HG03342 (cell line): ENCODE measurements at regions not wholly inside any gene's neighbourhood (a gene's known extent, or its start where the extent isn't known, plus 50 kb on each side); places are given as distances from the start of the nearest gene placed in this dataset.
"Not testable (repeated sequence)": the region's sequence is repeated elsewhere in the genome, so short reads cannot be mapped to it uniquely, and the experiment has no call there.

ENCODE experiments used
- ATAC-seq: cut with Tn5 transposase; IDR thresholded peaks from one replicate; pipeline ENCODE4 v1.9.1; 2021; ENCODE audit warnings: mild to moderate bottlenecking, moderate library complexity; ENCODE audit not compliant: unreplicated experiment

DNA sequence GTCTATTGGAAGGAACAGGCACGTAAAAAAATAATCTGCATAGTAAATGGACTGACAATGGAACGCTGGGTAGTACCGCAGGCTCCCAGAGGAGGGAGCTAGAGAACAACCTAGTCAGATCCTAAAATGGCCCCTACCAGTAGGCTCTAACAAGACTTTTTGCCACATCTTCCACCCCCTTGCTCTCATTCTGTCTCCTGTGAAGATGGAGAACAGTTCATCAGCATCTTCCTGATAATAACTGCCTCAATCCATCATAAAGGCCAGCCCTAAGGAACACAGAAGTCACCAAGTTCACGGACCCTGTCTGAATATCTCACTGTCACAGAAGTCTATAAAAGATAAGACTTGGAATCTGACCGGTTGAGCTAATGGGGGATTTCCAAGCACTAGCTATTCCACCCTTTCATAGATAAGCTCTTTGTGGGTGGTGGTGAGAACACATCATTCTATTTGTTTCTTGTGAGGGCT lies 133.4 kb downstream of the SLC1A3 start:
- ATAC-seq: peak; percentile 66

- no peak for ATAC-seq
These were observed 134.0 kb downstream of the SLC1A3 start for GRCh38 chr5:36740259-36740898.

DNA sequence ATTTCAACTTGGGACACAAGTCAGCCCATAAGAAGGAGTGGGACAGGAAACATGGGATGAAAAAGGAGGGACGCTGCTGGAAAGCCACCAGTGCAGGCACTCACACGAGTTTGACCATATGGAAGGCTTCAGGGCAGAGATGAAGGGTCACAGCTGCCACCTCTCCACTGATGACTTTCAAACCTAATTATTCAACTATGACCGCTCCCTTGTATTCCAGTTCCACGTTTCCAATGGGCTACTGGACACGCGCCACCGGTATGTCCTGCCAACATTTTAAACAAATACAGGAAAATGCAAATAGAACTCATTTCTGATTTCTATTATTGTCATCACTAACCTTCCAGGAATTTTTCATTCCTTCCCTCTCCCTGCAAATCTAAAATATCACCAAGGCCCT lies 134.7 kb downstream of the SLC1A3 start:
- no peak for ATAC-seq

DNA sequence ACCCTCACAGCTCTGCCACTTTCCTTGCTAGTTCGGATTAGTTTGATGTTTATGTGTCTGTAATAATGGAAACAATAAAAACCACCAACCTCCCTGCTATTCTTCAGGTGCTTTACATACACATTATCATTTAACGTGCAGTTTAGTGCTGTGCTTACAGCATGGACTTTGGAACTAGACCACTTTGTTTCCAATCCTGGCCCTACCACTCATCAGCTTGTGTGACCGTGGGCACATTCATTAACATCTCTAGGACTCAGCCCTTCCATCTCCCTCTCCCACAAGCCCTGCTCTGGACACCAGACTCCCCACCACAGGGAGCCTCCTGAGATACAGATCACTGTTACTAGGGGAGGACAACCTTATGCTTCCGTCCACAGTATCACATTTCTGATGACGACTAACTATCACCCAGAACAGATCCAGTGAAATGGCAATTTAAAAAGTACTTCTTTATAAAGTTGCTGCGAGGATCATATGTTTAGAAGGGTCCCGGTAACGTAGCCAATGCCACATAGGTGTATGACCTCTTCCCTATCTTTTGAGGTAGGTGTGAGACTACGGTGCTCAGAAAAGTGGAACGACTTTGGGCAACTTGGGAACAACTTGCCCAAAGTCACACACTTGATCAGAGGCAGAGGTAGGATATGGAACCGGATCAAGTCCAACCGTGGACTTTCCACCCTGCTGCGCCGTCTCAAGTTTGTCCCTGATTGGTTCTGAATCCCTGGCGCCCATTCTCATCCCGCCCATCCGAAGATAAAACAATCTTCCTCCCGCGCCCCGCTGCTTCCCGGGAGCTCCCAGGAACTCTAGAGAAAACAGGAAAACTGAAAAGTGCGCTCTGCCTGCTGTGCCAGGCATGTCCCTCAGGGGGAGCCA lies 132.4 kb upstream of the NIPBL start:
- peak; percentile 8 for ATAC-seq

DNA sequence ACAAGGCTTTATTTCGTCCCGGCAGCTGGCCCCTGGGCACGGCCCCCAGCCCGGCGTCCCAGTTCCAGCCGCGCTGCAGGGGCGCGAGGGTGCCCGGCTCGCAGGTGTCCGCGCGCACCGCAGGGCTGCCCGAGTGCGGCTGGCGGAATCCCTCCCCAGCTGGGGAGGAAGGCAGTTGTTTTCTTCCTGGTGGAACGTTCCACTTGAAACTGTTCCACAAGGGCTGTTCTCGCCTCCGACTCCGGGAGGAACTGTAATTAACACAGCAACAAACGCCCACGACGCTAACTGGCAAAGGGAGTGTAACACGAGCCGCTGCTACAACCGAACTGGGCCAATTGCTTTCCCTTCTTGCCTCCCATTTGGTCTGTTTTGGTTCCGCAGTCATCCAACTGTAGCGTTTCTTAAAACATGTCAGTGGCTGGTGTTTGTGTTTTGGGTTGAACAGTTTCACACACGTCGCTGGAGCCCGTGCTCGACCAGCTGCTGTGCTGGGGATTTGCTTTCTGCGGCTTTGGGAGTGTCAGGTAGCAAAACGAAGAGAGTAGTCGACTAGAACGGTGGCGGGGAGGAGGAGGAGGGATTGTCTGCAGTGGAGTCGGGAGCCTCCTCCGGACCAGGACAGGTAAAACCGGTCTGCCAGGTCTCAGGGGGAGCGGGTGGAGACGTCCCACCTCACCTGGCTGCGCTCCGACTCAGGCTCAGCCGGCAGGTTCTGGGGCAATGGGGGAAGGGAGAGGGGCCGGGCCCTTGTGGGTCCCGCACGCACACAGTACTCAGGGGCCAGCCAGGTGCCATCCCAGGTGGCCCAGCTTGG lies 131.6 kb upstream of the NIPBL start:
- ATAC-seq: peak; percentile 67

DNA sequence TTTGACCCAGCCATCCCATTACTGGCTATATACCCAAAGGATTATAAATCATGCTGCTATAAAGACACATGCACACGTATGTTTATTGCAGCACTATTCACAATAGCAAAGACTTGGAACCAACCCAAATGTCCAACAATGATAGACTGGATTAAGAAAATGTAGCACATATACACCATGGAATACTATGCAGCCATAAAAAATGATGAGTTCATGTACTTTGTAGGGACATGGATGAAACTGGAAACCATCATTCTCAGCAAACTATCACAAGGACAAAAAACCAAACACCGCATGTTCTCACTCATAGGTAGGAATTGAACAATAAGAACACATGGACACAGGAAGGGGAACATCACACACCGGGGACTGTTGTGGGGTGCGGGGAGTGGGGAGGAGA lies 128.8 kb upstream of the NIPBL start:
- ATAC-seq: not testable (repeated sequence)

GRCh38 chr5:36751886-36752285 lies 124.7 kb upstream of the NIPBL start:
- ATAC-seq: no peak

DNA sequence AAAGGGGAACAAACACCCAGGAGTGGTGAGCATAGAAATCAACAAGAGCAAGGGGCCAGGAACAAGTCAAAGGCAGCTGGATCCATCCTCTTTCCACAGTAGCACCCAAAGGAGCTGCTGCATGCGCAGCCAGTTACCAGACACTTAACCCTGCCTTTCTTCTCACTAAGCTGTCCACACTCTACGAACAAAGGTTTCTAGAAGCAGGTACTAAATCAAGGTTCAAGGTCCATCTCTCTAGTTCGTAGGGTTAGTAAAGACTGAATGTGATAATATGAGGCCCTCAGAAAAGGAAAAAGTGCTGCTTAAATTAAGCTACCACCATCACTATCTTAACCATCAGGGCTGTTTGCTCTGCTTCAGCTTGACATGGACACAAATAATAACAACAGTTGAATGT lies 121.2 kb upstream of the NIPBL start:
- no peak for ATAC-seq

DNA sequence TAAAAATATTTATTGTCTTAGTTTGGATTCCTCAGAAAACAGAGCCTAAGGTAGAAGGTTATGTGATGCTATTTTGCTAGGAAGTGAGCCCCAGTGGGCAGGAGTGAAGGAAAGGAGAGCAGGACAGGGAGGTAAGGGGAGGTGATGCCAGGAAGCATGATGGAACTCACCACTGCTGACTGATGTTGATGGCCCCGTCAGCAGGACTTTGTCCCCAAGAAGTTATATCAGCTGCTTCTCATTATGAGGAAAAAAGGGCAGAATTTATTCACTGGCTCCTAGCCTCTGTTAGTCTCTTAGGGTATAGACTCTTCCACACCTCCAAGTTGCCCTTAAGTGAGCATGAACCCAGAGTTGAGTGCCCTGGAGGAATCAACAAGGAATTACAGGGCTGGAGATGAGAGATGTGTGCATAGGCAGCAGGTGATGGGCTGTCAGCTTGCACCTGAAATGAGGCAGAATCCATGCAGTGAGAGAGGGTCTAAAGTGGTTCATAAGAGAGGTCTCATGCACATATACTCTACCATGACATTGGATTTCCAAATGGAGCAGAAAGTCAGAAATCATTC lies 120.6 kb upstream of the NIPBL start:
- ATAC-seq: no peak

GRCh38 chr5:36756848-36757247 lies 119.7 kb upstream of the NIPBL start:
- no peak for ATAC-seq

- no peak for ATAC-seq
These were observed 117.5 kb upstream of the NIPBL start for GRCh38 chr5:36759117-36759516.

DNA sequence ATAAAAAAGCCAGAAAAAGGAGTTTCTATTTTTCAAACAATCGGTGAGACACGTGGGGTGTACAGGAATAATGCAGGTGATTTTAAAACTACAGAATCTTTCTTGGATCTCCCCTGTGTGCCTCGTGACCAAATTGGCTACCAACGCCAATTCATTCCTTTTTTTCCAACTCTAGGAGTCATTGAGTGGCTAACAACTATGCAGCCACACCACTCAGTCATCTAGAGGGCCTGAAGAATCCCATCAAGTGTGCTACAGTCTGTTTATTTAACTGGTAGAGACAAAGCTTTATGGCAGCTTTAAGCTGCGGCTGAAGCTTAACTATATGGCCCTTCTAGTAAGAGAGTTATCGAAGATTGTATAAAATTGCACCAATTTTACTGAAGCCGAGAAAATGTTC lies 113.1 kb upstream of the NIPBL start:
- no peak for ATAC-seq

- no peak for ATAC-seq
These were observed 110.7 kb upstream of the NIPBL start for GRCh38 chr5:36765876-36766275.

- ATAC-seq: no peak
These were observed 109.6 kb upstream of the NIPBL start for GRCh38 chr5:36766981-36767380.

GRCh38 chr5:36768450-36768849 lies 108.1 kb upstream of the NIPBL start:
- ATAC-seq: no peak

GRCh38 chr5:36769129-36769770 lies 107.3 kb upstream of the NIPBL start:
- ATAC-seq: no peak

GRCh38 chr5:36770125-36770524 lies 106.4 kb upstream of the NIPBL start:
- ATAC-seq: no peak

DNA sequence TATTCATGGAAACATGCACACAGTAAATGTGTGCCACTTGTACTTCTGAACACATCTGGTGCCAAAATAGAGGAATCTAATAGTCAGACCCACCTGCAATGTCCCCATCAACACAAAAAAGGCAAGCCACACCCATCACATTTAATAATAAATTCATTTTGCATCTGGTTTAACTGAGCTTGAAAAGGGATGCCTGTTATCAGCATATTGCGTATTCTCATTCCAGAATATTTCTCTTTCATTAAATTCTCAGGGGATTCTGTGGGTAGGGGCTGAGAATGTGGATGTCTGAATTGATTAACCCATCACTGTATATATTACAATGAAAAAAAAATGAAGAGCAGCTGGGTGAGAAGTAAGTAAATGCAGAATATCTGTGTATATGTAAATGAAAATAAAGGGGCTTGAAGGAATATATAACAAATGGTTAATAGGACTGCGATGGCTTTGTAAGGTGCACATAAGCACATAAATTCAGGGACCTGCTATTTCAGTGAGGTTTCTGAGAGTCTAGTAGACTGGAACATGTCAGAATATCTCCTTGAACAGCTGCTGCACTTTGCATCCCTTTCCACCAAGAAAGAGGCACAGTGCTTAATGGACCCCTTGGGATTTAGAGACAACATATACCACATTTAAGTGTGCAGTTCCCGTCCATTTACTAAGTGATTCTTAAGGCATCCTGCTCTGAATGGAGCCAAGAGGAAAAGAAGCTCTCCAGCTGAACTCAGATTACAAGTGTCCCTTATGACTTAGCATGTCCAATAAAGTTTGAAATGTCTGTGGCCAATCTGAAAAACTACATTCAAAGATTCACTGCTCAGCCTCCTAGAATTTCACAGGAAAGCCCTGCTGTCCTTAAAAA lies 104.1 kb upstream of the NIPBL start:
- ATAC-seq: no peak

DNA sequence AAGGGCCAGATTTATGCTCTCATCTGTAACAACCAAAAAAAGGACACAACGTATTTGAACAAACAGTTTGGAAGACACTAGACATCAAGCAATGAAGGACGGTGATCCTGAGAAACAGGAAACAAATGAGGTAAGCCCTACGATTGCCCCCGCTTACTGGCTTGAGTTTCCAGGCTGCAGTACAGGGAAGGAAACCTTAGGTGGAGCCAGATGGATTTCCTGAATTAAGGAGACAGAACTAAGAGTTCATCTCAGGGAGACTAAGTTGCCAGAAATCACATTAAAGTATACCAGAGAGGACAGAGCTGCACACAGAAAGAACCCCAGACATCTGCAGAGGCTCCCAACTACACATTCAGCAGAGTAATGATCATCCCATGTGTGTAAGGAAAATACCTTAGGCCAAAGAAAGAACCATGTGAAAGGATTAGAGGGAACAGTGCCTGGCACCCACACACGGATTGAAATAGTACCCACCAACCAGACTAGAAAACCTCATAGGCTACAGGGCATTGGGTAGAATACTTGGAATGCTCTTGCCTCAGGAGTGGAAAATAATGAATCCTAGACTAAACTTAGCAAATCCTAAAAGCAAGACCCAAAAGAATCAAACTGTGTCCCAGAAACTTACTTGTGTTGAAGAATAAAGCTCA lies 99.3 kb upstream of the NIPBL start:
- ATAC-seq: no peak
